Esophagus squamous epithelium (tissue), 5 donors: ENCODE measurements at regions not wholly inside any gene's neighbourhood (a gene's known extent, or its start where the extent isn't known, plus 50 kb on each side); places are given as distances from the start of the nearest gene placed in this dataset.

Experiments used
- DNase-seq: peaks from one replicate; lab custom pipeline; 2025; lab: John Stamatoyannopoulos, UW
- H3K27ac ChIP-seq, 4 donors: fragments of 200-600 bp; sonication (generic); one replicate each; pipeline ENCODE4 v1.5.1; 2016 to 2019; ENCODE audit warnings: mild to moderate bottlenecking in 1 of 4
- H3K27me3 ChIP-seq, 4 donors: fragments of 200-600 bp; sonication (generic); 1 replicate in 3 of 4; 2 replicates in 1 of 4; pipeline versions ENCODE4 v1.5.1 to v1.6.0; 2017 to 2021; ENCODE audit warnings: antibody characterized with exemption in 1 of 4
- H3K36me3 ChIP-seq, 3 donors: fragments of 200-600 bp; sonication (generic); one replicate each; pipeline ENCODE4 v1.5.1; 2016 to 2019
- H3K4me1 ChIP-seq, 3 donors: fragments of 200-600 bp; sonication (generic); one replicate each; pipeline ENCODE4 v1.5.1; 2017 to 2019
- H3K4me3 ChIP-seq, 4 donors: fragments of 200-600 bp; sonication (generic); 1 replicate in 3 of 4; 2 replicates in 1 of 4; pipeline ENCODE4 v1.5.1; 2016 to 2019; ENCODE audit warnings: mild to moderate bottlenecking in 2 of 4, moderate library complexity in 1 of 4
- H3K9me3 ChIP-seq, 3 donors: fragments of 200-600 bp; sonication (generic); one replicate each; pipeline ENCODE4 v1.5.1; 2016 to 2019
- POLR2A ChIP-seq, 4 donors: fragments of 450-650 bp; IDR thresholded peaks; one replicate each; pipeline ENCODE4 v1.6.1; 2017; ENCODE audit warnings: antibody characterized with exemption in 4 of 4, mild to moderate bottlenecking in 4 of 4, moderate library complexity in 3 of 4
- WGBS, 2 donors: methylation state at CpG; one replicate each; pipeline ENCODE4 v1.1.5; 2018; 5-methylcytosine and 5-hydroxymethylcytosine counted together
- intact Hi-C: fragments of 100-400 bp; cut with DNase I; formaldehyde crosslinking; loops from one replicate; pipeline ENCODE4 v1.15.0; 2022
- TF ChIP-seq, protein P1 (sequence below), 6 experiments: fragments of 450-650 bp in 4 of 6; fragments of 200-600 bp in 2 of 6; sonication (generic) in 2 of 6; IDR thresholded peaks; one replicate each; pipeline ENCODE4 v1.5.1; 2016 to 2019; ENCODE audit warnings: antibody characterized with exemption in 6 of 6, mild to moderate bottlenecking in 4 of 6, moderate library complexity in 4 of 6
- donor health status: DM: yes; HTN: yes; CAD: no.

- no peak overlapping the region for H3K27ac ChIP-seq
- no peaks in the 10 kb centered on the region for H3K36me3 ChIP-seq
- no peak for TF ChIP-seq POLR2A (IDR thresholded peaks at IDR 0.05)
- TF ChIP-seq, protein P1, sequence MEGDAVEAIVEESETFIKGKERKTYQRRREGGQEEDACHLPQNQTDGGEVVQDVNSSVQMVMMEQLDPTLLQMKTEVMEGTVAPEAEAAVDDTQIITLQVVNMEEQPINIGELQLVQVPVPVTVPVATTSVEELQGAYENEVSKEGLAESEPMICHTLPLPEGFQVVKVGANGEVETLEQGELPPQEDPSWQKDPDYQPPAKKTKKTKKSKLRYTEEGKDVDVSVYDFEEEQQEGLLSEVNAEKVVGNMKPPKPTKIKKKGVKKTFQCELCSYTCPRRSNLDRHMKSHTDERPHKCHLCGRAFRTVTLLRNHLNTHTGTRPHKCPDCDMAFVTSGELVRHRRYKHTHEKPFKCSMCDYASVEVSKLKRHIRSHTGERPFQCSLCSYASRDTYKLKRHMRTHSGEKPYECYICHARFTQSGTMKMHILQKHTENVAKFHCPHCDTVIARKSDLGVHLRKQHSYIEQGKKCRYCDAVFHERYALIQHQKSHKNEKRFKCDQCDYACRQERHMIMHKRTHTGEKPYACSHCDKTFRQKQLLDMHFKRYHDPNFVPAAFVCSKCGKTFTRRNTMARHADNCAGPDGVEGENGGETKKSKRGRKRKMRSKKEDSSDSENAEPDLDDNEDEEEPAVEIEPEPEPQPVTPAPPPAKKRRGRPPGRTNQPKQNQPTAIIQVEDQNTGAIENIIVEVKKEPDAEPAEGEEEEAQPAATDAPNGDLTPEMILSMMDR (IDR thresholded peaks at IDR 0.05) = no peak
- no peak for DNase-seq
- no peaks in the 10 kb centered on the region for H3K27me3 ChIP-seq
- WGBS, 2 donors = 70 to 84% methylated on average over 4 of the region's 4 CpGs
- H3K4me3 ChIP-seq = no peak overlapping the region
- H3K4me1 ChIP-seq = no peaks in the 10 kb centered on the region
- intact Hi-C loops = no loop called here
- H3K9me3 ChIP-seq = peaks cover 0 to 11% (median 0%) of the 10 kb centered on the region in 3 donors
These were observed 637.9 kb downstream of the ACTR3B start for GRCh38 chr7:153397459-153397858.

GRCh38 chr7:153397906-153398305 is 638.4 kb downstream of the ACTR3B start:
- 95 to 100% methylated on average over 3 of the region's 3 CpGs for WGBS, 2 donors
- H3K9me3 ChIP-seq = peaks cover 0 to 7% (median 0%) of the 10 kb centered on the region in 3 donors
- no peak overlapping the region for H3K27ac ChIP-seq

DNA sequence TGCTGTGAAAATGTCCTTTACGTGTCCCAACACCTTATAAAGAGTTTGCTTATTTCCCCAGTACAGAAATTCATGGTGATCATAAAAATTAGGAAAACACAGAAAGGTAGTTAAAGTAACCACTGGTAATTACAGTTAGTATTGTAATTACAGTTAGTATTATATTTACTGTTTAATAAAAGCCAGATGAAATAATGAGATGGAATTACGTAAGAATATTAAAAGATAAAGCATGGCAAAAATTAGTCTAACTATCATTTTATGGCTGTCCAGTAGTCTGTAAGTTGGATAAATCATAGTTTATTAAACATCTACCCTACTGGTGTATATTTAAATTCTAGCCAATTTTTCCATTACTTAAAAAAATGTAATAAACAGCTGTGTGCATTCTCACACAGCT is 638.8 kb downstream of the ACTR3B start:
- H3K27ac ChIP-seq = no peak overlapping the region
- no peak for DNase-seq
- H3K4me1 ChIP-seq = no peaks in the 10 kb centered on the region
- TF ChIP-seq, protein P1 (IDR thresholded peaks at IDR 0.05) = no peak
- TF ChIP-seq POLR2A (IDR thresholded peaks at IDR 0.05) = no peak
- H3K9me3 ChIP-seq = peaks cover 0 to 2% (median 0%) of the 10 kb centered on the region in 3 donors
- intact Hi-C loops = no loop called here
- H3K36me3 ChIP-seq = no peaks in the 10 kb centered on the region
- H3K27me3 ChIP-seq = no peaks in the 10 kb centered on the region
- 63 to 79% methylated on average over 2 of the region's 2 CpGs for WGBS, 2 donors
- H3K4me3 ChIP-seq = no peak overlapping the region

More at GRCh38 chr7:153397906-153398305, 638.4 kb downstream of the ACTR3B start:
- Histone ChIP-seq H3K27me3 (no peaks in the 10 kb centered on the region), H3K4me1 (no peaks in the 10 kb centered on the region), H3K36me3 (no peaks in the 10 kb centered on the region), H3K4me3 (no peak overlapping the region)
- no peak for DNase-seq
- intact Hi-C loops = no loop called here
- no peak for TF ChIP-seq POLR2A (IDR thresholded peaks at IDR 0.05)
- TF ChIP-seq, protein P1 (IDR thresholded peaks at IDR 0.05) = no peak

GRCh38 chr7:153398789-153399553 is 639.4 kb downstream of the ACTR3B start:
- no peak for TF ChIP-seq POLR2A (IDR thresholded peaks at IDR 0.05)
- no peak for DNase-seq
- no peak overlapping the region for H3K27ac ChIP-seq
- no peaks in the 10 kb centered on the region for H3K9me3 ChIP-seq
- H3K4me3 ChIP-seq = no peak overlapping the region
- H3K27me3 ChIP-seq = no peaks in the 10 kb centered on the region
- no peaks in the 10 kb centered on the region for H3K36me3 ChIP-seq
- no peaks in the 10 kb centered on the region for H3K4me1 ChIP-seq
- 57 to 67% methylated on average over 5 to 6 of the region's 8 CpGs for WGBS, 2 donors
- intact Hi-C loops = no loop called here

GRCh38 chr7:153399554-153399940 is 640.0 kb downstream of the ACTR3B start:
- Histone ChIP-seq H3K9me3 (no peaks in the 10 kb centered on the region), H3K4me1 (no peaks in the 10 kb centered on the region), H3K4me3 (no peak overlapping the region), H3K27me3 (no peaks in the 10 kb centered on the region), H3K36me3 (no peaks in the 10 kb centered on the region), H3K27ac (no peak overlapping the region)
- 75 to 82% methylated on average over 1 of the region's 1 CpG for WGBS, 2 donors
- no peak for TF ChIP-seq POLR2A (IDR thresholded peaks at IDR 0.05)
- TF ChIP-seq, protein P1 (IDR thresholded peaks at IDR 0.05) = no peak
- DNase-seq = no peak
- intact Hi-C loops = no loop called here
